ENCODE measurements at regions not wholly inside any gene's neighbourhood (a gene's known extent, or its start where the extent isn't known, plus 50 kb on each side); places are given as distances from the start of the nearest gene placed in this dataset.

DNA sequence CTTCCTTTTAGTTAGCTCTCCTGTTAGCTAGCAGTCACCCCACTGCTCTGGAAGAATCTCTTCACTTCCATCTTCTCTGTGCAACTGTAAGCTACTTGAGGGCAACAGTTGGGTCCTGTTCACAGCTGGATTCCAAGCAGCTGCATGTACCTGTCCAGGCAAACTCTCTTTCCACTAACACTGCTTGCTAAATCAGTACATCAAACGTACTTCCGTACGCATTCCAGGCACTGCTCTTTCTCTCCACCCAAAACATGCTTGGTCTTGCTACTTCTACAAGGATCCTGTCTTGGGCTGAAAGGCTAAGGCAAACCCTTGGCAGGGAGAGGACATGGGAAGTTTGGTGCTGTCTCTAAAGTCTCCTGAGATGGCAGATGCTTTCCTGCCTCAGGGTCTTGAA is 139.2 kb upstream of the CACNA1E start:
- H3K27ac ChIP-seq = no peak overlapping the region
- no peak overlapping the region for H3K9ac ChIP-seq
- TF ChIP-seq Cebpa-rat (IDR thresholded peaks at IDR 0.05) = no peak
- peaks cover 6% of the 10 kb centered on the region for H3K4me1 ChIP-seq
- no peaks in the 10 kb centered on the region for H3K36me3 ChIP-seq
- H3K9me3 ChIP-seq = no peaks in the 10 kb centered on the region
- 0 out of 2 replicates have a peak overlapping the region, but pooled peaks have one; percentile 4 for H3K4me2 ChIP-seq
- no peaks in the 10 kb centered on the region for H4K20me1 ChIP-seq
- H3K27me3 ChIP-seq = no peaks in the 10 kb centered on the region
- no peak overlapping the region for H3K4me3 ChIP-seq

DNA sequence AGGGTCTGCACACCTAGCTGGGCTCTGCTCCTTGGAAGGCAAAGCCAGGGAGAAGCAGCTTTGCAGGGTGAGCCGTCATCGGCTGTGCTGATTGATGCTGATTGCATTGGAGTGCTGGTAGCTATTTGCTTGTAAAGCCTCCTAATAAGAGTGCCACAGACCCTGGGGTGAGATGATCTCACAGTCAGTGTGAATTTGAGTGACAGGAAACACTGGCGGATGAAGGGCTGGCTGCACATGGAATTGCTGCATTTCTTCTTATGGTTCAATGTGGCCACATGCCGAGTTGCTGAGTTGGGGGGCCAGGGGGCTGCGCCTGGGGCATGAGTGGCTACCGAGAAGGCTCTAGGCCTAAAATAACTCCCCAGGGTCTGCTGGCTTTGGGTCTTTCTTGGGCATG is 138.2 kb upstream of the CACNA1E start:
- no peak overlapping the region for H3K27ac ChIP-seq
- peaks cover 6% of the 10 kb centered on the region for H3K4me1 ChIP-seq
- H3K4me3 ChIP-seq = no peak overlapping the region
- no peak for TF ChIP-seq Cebpa-rat (IDR thresholded peaks at IDR 0.05)
- H4K20me1 ChIP-seq = no peaks in the 10 kb centered on the region
- no peaks in the 10 kb centered on the region for H3K36me3 ChIP-seq
- H3K9ac ChIP-seq = no peak overlapping the region
- no peaks in the 10 kb centered on the region for H3K9me3 ChIP-seq
- H3K27me3 ChIP-seq = no peaks in the 10 kb centered on the region
- no peak overlapping the region for H3K4me2 ChIP-seq

DNA sequence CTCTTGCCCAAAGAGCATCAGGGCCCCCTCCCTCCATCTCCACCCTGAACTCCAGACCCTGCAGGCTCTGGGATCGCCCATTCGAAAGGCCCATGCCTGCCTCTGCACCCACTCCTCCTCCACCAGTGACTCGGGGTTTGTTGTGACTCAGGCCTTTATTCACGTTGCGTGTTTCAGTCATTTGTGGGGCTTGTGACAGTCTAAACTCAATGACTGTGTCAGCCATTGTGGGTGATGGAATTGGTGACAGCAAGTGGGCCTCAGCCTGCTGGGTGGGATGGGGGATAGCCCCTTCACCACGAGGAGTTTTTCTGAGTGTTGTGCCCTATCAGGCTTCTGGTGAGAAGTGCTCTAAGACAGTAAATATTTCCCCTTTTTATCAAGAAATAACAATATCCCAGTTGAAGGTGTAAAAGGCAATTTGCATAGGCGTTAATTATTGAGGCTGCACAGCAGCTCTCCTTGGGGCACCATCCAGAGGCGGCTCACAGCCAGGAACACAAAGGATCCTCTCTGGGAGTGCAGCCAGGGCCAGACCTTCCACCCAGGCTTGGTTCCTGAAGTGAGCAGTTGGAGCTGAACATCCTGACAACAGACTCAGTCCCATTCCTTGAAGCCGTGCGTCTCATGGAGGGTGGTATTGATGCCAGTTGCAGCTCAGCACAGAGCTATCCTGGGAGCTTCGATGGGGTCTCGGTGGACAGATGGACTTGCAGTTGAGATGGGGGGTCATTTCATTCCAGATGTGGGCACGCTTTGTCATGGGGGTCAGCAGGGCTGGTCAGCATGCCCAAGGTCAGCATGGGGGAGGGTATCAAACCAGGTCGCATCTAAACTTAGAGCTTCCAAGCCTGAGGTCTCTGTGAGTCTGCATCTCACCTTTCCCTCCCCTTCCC is 135.6 kb upstream of the CACNA1E start:
- TF ChIP-seq Cebpa-rat (IDR thresholded peaks at IDR 0.05) = no peak
- no peaks in the 10 kb centered on the region for H3K9me3 ChIP-seq

DNA sequence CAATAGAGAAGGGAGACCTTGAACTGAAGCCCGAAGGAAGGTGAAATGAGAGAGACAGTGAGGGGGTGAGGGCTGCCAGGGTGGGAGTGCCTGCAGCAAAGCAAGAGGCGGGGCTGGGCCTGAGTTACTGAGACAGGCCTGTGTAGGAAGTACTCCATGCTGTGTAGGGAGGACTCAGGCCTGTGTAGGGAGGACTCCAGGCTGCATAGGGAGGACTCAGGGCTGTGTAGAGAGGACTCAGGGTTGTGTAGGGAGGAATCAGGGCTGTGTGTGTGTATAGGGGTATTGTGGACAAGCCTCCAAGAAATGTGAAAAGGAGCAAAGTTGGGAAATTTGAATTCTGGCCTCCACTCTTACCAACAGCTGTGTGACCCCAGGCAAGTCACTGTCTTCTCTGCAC is 133.8 kb upstream of the CACNA1E start:
- Histone ChIP-seq H3K4me2 (no peak overlapping the region), H3K4me3 (no peak overlapping the region), H3K9ac (no peak overlapping the region), H3K27me3 (no peaks in the 10 kb centered on the region), H4K20me1 (no peaks in the 10 kb centered on the region), H3K9me3 (no peaks in the 10 kb centered on the region), H3K4me1 (peaks cover 1% of the 10 kb centered on the region), H3K36me3 (no peaks in the 10 kb centered on the region), H3K27ac (no peak overlapping the region)
- TF ChIP-seq Cebpa-rat (IDR thresholded peaks at IDR 0.05) = no peak

More for the DNA sequence above, 135.6 kb upstream of the CACNA1E start:
- no peak overlapping the region for H3K4me2 ChIP-seq
- no peaks in the 10 kb centered on the region for H3K36me3 ChIP-seq
- H4K20me1 ChIP-seq = no peaks in the 10 kb centered on the region
- H3K4me1 ChIP-seq = peaks cover 6% of the 10 kb centered on the region
- no peak overlapping the region for H3K27ac ChIP-seq
- H3K27me3 ChIP-seq = no peaks in the 10 kb centered on the region
- no peak overlapping the region for H3K9ac ChIP-seq
- H3K4me3 ChIP-seq = no peak overlapping the region

DNA sequence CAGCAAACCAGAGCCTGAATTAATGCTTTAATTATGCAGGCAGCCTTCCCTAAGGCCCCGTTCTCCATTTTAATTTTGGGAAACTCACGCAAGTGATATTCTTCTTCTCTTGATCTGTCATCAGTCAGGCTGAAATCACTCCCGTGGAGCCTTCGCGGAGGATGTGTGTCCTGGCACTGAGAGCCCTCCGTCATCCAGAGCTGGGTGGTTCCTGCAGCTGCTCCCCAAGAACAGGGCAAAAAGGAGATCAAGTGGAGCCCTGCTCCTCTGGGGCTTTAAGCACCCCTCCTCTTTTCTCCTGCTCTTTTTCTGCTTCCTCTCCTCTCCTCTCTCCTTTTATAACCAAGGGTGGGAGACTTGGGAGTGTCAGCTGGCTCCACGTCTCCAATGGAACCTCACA is 133.2 kb upstream of the CACNA1E start:
- Histone ChIP-seq H3K27ac (no peak overlapping the region), H3K4me2 (no peak overlapping the region), H4K20me1 (no peaks in the 10 kb centered on the region), H3K9ac (no peak overlapping the region), H3K27me3 (no peaks in the 10 kb centered on the region), H3K4me3 (no peak overlapping the region), H3K4me1 (no peaks in the 10 kb centered on the region), H3K9me3 (no peaks in the 10 kb centered on the region), H3K36me3 (no peaks in the 10 kb centered on the region)
- no peak for TF ChIP-seq Cebpa-rat (IDR thresholded peaks at IDR 0.05)

DNA sequence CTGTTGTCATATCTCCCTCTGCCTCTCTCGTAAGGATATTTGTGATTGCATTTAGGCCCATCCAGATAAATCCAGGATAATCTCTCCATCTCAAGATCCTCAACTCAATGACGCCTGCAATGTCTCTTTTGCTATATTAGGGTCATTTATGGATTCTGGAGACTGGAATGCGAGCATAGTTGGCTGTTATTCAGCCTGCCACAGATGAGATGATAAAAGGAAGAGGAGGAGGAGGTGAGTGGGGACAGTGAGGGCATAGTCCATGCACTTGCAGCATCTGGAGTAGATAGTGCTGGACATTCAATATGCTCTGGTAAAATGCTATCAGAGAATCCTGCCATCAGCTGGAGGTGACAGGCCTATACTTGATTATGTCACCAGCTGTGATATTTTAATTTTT is 131.6 kb upstream of the CACNA1E start:
- no peak for TF ChIP-seq Cebpa-rat (IDR thresholded peaks at IDR 0.05)
- Histone ChIP-seq H3K27ac (no peak overlapping the region), H3K9me3 (no peaks in the 10 kb centered on the region)

DNA sequence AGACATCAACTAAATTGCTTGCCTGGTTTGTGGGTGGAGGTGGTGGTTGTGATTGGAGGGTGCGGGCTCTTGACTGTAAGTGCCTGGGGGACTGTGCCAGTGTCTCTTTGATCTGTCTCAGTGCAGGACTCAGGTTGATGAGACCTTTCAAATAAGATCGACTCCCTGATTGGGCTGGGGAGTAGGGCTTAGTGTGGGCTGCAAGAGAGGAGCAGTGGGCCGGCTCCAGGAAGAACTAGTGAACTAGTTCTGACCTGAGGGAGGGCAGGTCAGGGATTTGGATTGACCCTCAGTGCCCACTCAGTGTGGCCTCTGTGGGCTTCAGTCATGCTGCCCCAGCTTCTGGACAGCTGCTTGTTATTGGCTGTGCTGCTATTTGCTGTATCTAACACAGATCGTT is 130.6 kb upstream of the CACNA1E start:
- no peaks in the 10 kb centered on the region for H3K4me1 ChIP-seq
- no peak overlapping the region for H3K9ac ChIP-seq
- H3K4me2 ChIP-seq = no peak overlapping the region
- H3K9me3 ChIP-seq = no peaks in the 10 kb centered on the region
- H3K36me3 ChIP-seq = no peaks in the 10 kb centered on the region
- H4K20me1 ChIP-seq = no peaks in the 10 kb centered on the region
- H3K4me3 ChIP-seq = no peak overlapping the region
- no peaks in the 10 kb centered on the region for H3K27me3 ChIP-seq
- H3K27ac ChIP-seq = no peak overlapping the region
- TF ChIP-seq Cebpa-rat (IDR thresholded peaks at IDR 0.05) = no peak

More for the DNA sequence above, 131.6 kb upstream of the CACNA1E start:
- Histone ChIP-seq H3K4me2 (no peak overlapping the region), H3K4me1 (no peaks in the 10 kb centered on the region), H3K9ac (no peak overlapping the region), H4K20me1 (no peaks in the 10 kb centered on the region), H3K36me3 (no peaks in the 10 kb centered on the region), H3K4me3 (no peak overlapping the region), H3K27me3 (no peaks in the 10 kb centered on the region)

DNA sequence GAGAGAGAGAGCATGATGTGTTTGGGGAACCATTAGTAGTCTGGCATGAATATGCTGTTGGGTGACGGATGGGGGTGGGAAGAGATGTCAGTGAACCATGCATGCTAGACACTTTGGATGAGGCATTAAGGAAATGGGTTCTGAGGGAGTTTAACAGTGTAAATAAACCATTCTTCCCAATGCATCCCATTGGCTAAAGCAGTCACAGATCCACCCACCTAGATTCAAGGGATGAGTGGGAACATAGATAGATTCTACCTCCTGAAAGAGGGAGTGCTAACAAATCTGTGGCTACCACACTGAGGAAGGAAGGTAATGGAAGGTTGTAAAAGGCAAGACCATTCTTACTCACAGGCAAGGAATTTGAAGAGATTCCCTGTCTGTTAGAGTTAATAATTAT is 129.8 kb upstream of the CACNA1E start:
- no peaks in the 10 kb centered on the region for H4K20me1 ChIP-seq
- no peak overlapping the region for H3K9ac ChIP-seq
- H3K4me2 ChIP-seq = no peak overlapping the region
- no peaks in the 10 kb centered on the region for H3K36me3 ChIP-seq
- no peaks in the 10 kb centered on the region for H3K4me1 ChIP-seq
- no peaks in the 10 kb centered on the region for H3K27me3 ChIP-seq
- no peak overlapping the region for H3K27ac ChIP-seq
- H3K4me3 ChIP-seq = no peak overlapping the region
- no peaks in the 10 kb centered on the region for H3K9me3 ChIP-seq
- TF ChIP-seq Cebpa-rat (IDR thresholded peaks at IDR 0.05) = no peak

DNA sequence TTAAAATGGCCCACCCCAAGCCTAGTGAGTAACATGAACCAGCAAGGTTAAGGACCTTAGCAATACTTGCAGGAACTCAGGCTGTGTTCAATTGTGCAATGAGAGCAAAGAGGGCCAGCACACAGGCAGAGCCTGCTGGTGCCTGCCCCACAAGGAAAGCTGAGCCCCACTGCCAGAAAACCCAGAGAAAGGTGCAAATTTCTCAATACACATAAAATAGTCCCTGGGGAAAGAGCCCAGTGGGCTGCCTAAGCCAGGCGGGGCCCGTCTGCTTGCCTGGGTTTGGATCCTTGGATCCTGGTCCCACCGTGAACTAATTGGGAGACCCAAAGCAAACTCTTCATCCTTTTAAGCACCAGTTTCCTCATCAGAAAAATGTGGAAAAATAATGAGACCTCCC is 128.5 kb upstream of the CACNA1E start:
- no peaks in the 10 kb centered on the region for H3K36me3 ChIP-seq
- H3K4me3 ChIP-seq = no peak overlapping the region
- no peak overlapping the region for H3K9ac ChIP-seq
- no peaks in the 10 kb centered on the region for H3K27me3 ChIP-seq
- H4K20me1 ChIP-seq = no peaks in the 10 kb centered on the region
- no peak overlapping the region for H3K27ac ChIP-seq
- no peaks in the 10 kb centered on the region for H3K4me1 ChIP-seq
- no peak overlapping the region for H3K4me2 ChIP-seq
- TF ChIP-seq Cebpa-rat (IDR thresholded peaks at IDR 0.05) = no peak
- no peaks in the 10 kb centered on the region for H3K9me3 ChIP-seq

DNA sequence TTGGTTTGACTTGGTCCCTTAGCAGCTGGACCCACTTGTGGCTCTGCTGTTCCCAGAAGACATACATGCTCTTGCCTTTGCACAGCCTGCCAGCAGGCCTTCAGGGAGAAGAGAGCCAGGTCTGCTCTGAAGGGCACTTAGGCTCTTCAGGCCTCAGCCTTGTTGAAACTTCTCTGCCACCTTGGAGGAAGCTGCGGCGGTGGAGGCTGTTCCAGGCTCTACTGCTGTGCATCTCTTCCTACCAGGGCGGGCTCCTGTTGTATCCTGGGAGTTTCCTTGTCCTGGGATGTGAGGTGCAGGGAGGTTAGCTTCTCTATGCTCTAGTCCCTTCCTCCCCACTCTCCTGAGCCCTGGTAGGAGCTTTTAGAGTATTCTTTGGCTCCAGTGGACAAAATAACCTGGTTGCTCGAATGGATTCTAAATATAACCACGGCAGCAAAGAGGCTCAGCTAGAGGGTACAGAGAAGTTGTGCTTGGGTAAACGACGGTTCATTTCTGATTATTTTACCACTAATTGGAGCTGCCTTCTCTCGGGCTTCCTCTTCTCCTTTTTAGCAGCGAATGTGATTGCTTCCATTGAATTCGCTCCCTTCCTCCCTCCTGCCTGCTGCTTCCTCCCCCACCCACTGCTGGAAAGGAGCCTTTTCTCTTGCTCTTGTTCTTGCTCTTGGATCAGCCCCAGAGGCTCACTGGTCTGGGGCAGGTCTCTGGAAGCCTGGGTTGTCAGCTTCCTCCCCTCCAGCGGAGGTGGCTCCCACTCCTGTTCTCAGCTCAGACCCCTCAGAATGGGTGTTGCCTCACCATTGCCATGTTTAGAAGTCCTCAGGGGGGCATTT is 126.6 kb upstream of the CACNA1E start:
- no peaks in the 10 kb centered on the region for H3K4me1 ChIP-seq
- H3K9ac ChIP-seq = no peak overlapping the region
- H3K36me3 ChIP-seq = no peaks in the 10 kb centered on the region
- H4K20me1 ChIP-seq = no peaks in the 10 kb centered on the region
- no peak overlapping the region for H3K27ac ChIP-seq
- no peaks in the 10 kb centered on the region for H3K27me3 ChIP-seq
- no peak for TF ChIP-seq Cebpa-rat (IDR thresholded peaks at IDR 0.05)
- H3K9me3 ChIP-seq = no peaks in the 10 kb centered on the region
- no peak overlapping the region for H3K4me2 ChIP-seq
- no peak overlapping the region for H3K4me3 ChIP-seq

All from BLaER1 (cell line).